GM10248 (cell line): ENCODE measurements at regions not wholly inside any gene's neighbourhood (a gene's known extent, or its start where the extent isn't known, plus 50 kb on each side); places are given as distances from the start of the nearest gene placed in this dataset.
"Not testable (repeated sequence)": the region's sequence is repeated elsewhere in the genome, so short reads cannot be mapped to it uniquely, and the experiment has no call there.

Experiments
- CTCF ChIA-PET: fragments of 300-600 bp; sonication (Branson Sonifier 250); formaldehyde crosslinking; extraction: SDS; loops from one replicate; lab custom pipeline; 2021; ENCODE audit warnings: antibody characterized with exemption; lab: Yijun Ruan, JAX
- POLR2A ChIA-PET: fragments of 350-650 bp; sonication (Branson Sonifier 250); formaldehyde crosslinking; extraction: SDS; loops from one replicate; lab custom pipeline; 2020; ENCODE audit warnings: antibody characterized with exemption; lab: Yijun Ruan, JAX
- DNase-seq: peaks from one replicate; pipeline ENCODE4 v3.0.0; 2012; ENCODE audit errors: extremely low spot score
- TF ChIP-seq, protein P1 (sequence below): IDR thresholded peaks from 2 replicates; pipeline ENCODE4 v1.5.1; 2012; ENCODE audit warnings: mild to moderate bottlenecking, low read depth; ENCODE audit errors: extremely low read depth, missing control alignments, control extremely low read depth

DNA sequence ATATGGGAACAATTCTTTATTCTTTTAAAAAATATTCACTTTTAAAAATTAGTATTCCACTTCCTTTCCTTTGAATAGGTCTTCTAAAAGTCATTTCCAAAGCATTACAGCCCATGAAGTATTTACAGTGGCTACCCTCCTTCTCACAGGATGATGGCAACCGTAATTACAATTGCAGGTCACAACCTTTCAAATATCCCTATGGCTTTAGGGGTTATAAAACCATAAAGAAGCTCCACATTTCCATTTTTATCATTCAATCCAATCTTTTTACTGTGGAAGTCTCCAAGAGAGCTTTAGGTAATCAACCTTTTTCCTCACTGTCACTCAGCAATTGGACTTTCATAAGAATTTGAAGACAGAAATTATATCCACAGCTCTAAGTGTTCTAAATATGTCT lies 488.9 kb upstream of the CA10 start:
- CTCF ChIA-PET, result no interaction called here
- DNase-seq, result no peak
- POLR2A ChIA-PET, result no interaction called here
- TF ChIP-seq, protein P1, sequence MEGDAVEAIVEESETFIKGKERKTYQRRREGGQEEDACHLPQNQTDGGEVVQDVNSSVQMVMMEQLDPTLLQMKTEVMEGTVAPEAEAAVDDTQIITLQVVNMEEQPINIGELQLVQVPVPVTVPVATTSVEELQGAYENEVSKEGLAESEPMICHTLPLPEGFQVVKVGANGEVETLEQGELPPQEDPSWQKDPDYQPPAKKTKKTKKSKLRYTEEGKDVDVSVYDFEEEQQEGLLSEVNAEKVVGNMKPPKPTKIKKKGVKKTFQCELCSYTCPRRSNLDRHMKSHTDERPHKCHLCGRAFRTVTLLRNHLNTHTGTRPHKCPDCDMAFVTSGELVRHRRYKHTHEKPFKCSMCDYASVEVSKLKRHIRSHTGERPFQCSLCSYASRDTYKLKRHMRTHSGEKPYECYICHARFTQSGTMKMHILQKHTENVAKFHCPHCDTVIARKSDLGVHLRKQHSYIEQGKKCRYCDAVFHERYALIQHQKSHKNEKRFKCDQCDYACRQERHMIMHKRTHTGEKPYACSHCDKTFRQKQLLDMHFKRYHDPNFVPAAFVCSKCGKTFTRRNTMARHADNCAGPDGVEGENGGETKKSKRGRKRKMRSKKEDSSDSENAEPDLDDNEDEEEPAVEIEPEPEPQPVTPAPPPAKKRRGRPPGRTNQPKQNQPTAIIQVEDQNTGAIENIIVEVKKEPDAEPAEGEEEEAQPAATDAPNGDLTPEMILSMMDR, result no peak

DNA sequence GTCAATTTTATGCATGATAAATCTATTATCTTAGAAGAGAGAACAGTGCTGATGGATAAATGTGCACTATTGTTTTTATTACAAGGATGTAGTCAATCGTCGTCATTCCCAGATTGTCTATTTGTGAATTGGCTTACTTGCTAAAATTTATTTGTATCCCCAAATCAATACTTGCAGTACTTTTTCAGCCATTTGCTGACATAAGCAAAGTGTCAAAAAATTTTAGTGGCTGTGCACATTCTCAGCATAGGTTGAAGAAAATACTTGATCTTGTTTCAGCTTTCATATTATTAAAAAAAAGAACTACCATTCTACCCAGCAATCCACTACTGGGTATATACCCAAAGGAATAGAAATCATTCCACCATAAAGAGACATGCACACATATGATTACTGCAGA lies 477.9 kb upstream of the CA10 start:
- TF ChIP-seq, protein P1, result no peak
- no peak for DNase-seq
- POLR2A ChIA-PET, result no interaction called here
- CTCF ChIA-PET, result interaction anchor here (0.9 kb wide), 1 partner anchor 13 kb away, joined by 3 read pairs; no protein-coding TSS in a partner anchor

DNA sequence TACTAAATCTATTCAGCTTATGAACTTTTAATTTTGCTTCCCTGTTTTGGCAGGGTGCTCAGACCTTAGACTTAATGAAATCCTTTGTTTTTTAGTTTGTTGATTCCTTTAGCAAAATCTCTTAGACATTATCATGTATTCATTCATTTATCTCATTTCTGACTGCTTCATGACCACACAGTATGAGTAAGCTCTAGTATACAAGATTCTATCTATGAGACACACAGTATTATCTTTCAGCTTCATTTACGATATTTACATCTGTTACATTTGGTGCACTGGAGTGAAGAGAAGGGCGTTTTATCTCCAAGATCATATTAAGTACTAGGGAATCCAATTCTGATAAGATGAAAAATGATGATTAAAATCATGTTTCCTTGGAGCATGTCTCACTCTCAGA lies 448.1 kb upstream of the CA10 start:
- POLR2A ChIA-PET, result no interaction called here
- TF ChIP-seq, protein P1, result no peak
- no peak for DNase-seq
- CTCF ChIA-PET, result no interaction called here

DNA sequence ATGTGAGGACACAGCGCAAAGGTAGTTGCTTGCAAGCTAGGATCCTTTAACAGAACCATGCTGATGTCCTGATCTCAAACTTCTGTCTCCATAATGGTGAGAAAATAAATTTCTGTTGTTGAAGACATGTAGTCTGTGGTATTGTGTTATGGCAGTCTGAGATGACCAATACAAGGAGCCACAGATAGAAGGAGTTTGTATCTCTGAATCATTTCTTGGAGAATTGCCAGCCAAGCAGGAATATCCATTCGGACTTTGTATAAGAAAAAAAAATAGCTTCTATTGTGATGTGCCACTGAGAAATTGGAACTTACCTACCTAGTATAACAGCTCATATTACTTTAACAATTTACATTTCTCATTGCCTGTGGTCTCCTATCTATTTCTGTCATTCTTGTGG lies 447.6 kb upstream of the CA10 start:
- ChIA-PET POLR2A (no interaction called here), CTCF (no interaction called here)
- DNase-seq, result no peak

DNA sequence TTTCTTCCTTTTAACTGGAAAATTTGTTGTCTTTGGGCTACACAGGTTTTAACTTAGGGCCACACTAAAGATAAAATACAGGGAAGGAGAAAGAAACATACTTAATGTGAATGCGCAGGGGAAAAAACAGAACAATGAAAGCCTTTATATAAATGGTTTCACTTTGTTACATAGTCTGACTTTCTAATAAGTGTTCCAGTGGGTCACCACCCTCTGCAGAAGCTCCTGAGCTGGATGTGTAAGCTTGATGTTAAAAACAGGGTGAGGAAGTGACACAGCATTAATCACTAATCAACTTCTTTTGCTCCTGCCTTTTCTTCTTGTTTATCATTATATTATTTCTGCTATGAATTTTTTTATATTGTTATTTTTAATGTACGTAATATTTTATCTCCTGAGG lies 445.6 kb upstream of the CA10 start:
- DNase-seq, result no peak
- TF ChIP-seq, protein P1, result no peak
- ChIA-PET CTCF (no interaction called here), POLR2A (no interaction called here)

More for the DNA sequence above, 447.6 kb upstream of the CA10 start:
- TF ChIP-seq, protein P1, result no peak

DNA sequence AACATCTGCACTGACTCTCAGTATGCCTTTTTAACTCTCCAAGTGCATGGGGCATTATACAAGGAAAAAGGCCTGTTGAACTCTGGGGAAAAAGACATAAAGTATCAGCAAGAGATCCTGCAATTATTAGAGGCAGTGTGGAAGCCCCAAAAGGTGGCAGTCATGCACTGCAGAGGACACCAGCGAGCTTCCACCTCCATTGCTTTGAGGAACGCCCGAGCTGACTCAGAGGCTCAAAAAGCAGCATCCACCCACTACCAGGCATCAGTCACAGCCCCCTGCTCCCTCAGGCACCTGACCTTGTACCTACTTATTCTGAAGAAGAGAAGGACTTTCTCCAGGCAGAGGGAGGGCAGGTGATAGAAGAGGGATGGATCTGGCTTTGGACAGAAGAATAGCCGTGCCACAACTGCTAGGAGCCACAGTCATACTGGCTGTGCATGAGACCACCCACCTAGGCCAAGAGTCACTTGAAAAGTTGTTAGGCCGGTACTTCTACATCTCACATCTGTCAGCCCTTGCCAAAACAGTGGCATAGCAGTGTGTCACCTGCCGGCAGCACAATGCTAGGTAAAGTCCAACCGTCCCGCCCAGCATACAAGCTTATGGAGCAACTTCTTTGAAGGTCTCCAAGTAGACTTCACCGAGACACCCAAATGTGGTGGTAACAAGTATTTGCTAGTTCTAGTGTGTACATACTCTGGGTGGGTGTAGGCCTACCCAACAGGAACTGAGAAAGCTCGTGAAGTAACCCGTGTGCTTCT lies 439.1 kb upstream of the CA10 start:
- DNase-seq, POLR2A ChIA-PET: not testable (repeated sequence)
- CTCF ChIA-PET, result interaction anchor here (1.3 kb wide), 1 partner anchor 16 kb away, joined by 3 read pairs; no protein-coding TSS in a partner anchor

DNA sequence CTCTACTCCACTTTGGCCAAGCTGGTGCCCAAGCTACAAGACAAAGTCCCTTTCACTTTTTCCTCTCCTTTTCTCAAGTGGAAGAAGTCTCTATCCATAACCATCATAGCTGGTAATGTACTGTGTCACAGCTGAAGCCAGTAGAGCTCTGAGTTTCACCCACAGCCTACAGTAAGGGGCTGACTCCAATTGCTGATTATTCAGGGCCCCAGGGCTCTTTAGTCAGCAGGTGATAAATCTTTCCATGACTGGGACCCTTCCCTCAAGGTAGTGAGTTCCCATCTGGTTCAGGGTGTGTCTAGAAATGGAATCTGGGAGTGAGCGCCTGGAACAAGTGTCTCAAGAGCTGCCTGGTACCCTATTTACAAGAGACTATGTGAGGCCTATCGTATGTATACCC lies 436.0 kb upstream of the CA10 start:
- ChIA-PET POLR2A (no interaction called here), CTCF (no interaction called here)
- no peak for DNase-seq
- TF ChIP-seq, protein P1, result no peak
